Upper lobe of left lung (tissue), 6 donors: ENCODE measurements at regions not wholly inside any gene's neighbourhood (a gene's known extent, or its start where the extent isn't known, plus 50 kb on each side); places are given as distances from the start of the nearest gene placed in this dataset.

Experiments used
- ATAC-seq, 2 donors: fragments of 200-7000 bp; cut with Tn5 transposase; one replicate each; pipeline ENCODE4 v1.9.1; 2022; ENCODE audit warnings: mild to moderate bottlenecking in 2 of 2, moderate library complexity in 2 of 2; ENCODE audit not compliant: low FRiP score in 2 of 2
- DNase-seq, 2 donors: peaks; one replicate each; pipeline ENCODE4 v3.0.0-alpha.2; 2019 to 2020
- H3K27ac ChIP-seq, 4 donors: fragments of 200-600 bp; sonication (generic); one replicate each; pipeline ENCODE4 v1.5.1; 2016 to 2019
- H3K27me3 ChIP-seq, 4 donors: fragments of 200-600 bp; sonication (generic); one replicate each; pipeline ENCODE4 v1.5.1; 2017 to 2019
- H3K36me3 ChIP-seq, 4 donors: fragments of 200-600 bp; sonication (generic); one replicate each; pipeline ENCODE4 v1.5.1; 2016 to 2019
- H3K4me1 ChIP-seq, 4 donors: fragments of 200-600 bp; sonication (generic); one replicate each; pipeline ENCODE4 v1.5.1; 2018 to 2019
- H3K4me3 ChIP-seq, 4 donors: fragments of 200-600 bp; sonication (generic); one replicate each; pipeline ENCODE4 v1.5.1; 2017 to 2019; ENCODE audit warnings: mild to moderate bottlenecking in 2 of 4, moderate library complexity in 1 of 4
- H3K9me3 ChIP-seq, 4 donors: fragments of 200-600 bp; sonication (generic); one replicate each; pipeline ENCODE4 v1.5.1; 2018 to 2019
- CTCF ChIP-seq, 6 experiments: fragments of 450-650 bp in 4 of 6; fragments of 200-600 bp in 2 of 6; sonication (generic) in 2 of 6; IDR thresholded peaks; one replicate each; pipeline ENCODE4 v1.5.1; 2016 to 2019; ENCODE audit warnings: antibody characterized with exemption in 6 of 6
- EP300 ChIP-seq, 4 donors: sonication (generic); formaldehyde crosslinking; IDR thresholded peaks; one replicate each; pipeline ENCODE4 v1.5.1; 2017; ENCODE audit warnings: antibody characterized with exemption in 4 of 4, control low read depth in 2 of 4
- POLR2A ChIP-seq, 4 donors: fragments of 450-650 bp; IDR thresholded peaks; one replicate each; pipeline ENCODE4 v1.5.1; 2016 to 2017; ENCODE audit warnings: antibody characterized with exemption in 4 of 4, mild to moderate bottlenecking in 2 of 4
- POLR2AphosphoS5 ChIP-seq, 2 donors: sonication (generic); formaldehyde crosslinking; IDR thresholded peaks; one replicate each; pipeline ENCODE4 v1.5.1; 2017; ENCODE audit warnings: antibody characterized with exemption in 2 of 2
- WGBS, 2 donors: methylation state at CpG; one replicate each; pipeline ENCODE4 v1.1.5; 2017 to 2018; 5-methylcytosine and 5-hydroxymethylcytosine counted together
- donor health status: DM: no; HTN: no; CAD: no; lungs with moderate emphysema.
- donor health status: DM: no; HTN: yes; CAD: no; lungs with severe emphysema.

GRCh38 chr10:128337860-128338378, 211.7 kb upstream of the MKI67 start:
- no peaks in the 10 kb centered on the region for H3K27me3 ChIP-seq
- H3K4me1 ChIP-seq = no peaks in the 10 kb centered on the region
- H3K4me3 ChIP-seq = no peak overlapping the region
- ATAC-seq = peak in 1 of 2 donors; percentile 57
- no peak overlapping the region for H3K27ac ChIP-seq
- 58 to 65% methylated on average over 6 to 7 of the region's 7 CpGs for WGBS, 2 donors
- TF ChIP-seq POLR2AphosphoS5 (IDR thresholded peaks at IDR 0.05) (no peak), CTCF (IDR thresholded peaks at IDR 0.05) (no peak), POLR2A (IDR thresholded peaks at IDR 0.05) (no peak), EP300 (IDR thresholded peaks at IDR 0.05) (no peak)
- H3K36me3 ChIP-seq = no peaks in the 10 kb centered on the region
- H3K9me3 ChIP-seq = no peaks in the 10 kb centered on the region
- DNase-seq = no peak

- ATAC-seq (no peak), DNase-seq (no peak)
- WGBS, 2 donors = 69 to 79% methylated on average over 3 of the region's 3 CpGs
- H3K36me3 ChIP-seq = no peaks in the 10 kb centered on the region
- no peaks in the 10 kb centered on the region for H3K9me3 ChIP-seq
- no peak overlapping the region for H3K4me3 ChIP-seq
- no peaks in the 10 kb centered on the region for H3K4me1 ChIP-seq
- H3K27ac ChIP-seq = no peak overlapping the region
- no peaks in the 10 kb centered on the region for H3K27me3 ChIP-seq
- TF ChIP-seq EP300 (IDR thresholded peaks at IDR 0.05) (no peak), CTCF (IDR thresholded peaks at IDR 0.05) (no peak), POLR2A (IDR thresholded peaks at IDR 0.05) (no peak), POLR2AphosphoS5 (IDR thresholded peaks at IDR 0.05) (no peak)
Observed at GRCh38 chr10:128338951-128339350, 212.7 kb upstream of the MKI67 start.

GRCh38 chr10:128339753-128340152, 213.5 kb upstream of the MKI67 start:
- H3K9me3 ChIP-seq = no peaks in the 10 kb centered on the region
- no peak for TF ChIP-seq POLR2AphosphoS5 (IDR thresholded peaks at IDR 0.05)
- no peak for TF ChIP-seq POLR2A (IDR thresholded peaks at IDR 0.05)
- TF ChIP-seq EP300 (IDR thresholded peaks at IDR 0.05) = no peak
- TF ChIP-seq CTCF (IDR thresholded peaks at IDR 0.05) = no peak
- no peak overlapping the region for H3K27ac ChIP-seq
- H3K27me3 ChIP-seq = no peaks in the 10 kb centered on the region
- no peak overlapping the region for H3K4me3 ChIP-seq
- DNase-seq (no peak), ATAC-seq (no peak)
- H3K4me1 ChIP-seq = no peaks in the 10 kb centered on the region
- 86 to 90% methylated on average over 4 of the region's 4 CpGs for WGBS, 2 donors
- H3K36me3 ChIP-seq = no peaks in the 10 kb centered on the region

GRCh38 chr10:128345353-128345752, 219.1 kb upstream of the MKI67 start:
- Histone ChIP-seq H3K4me1 (no peaks in the 10 kb centered on the region), H3K36me3 (no peaks in the 10 kb centered on the region), H3K27me3 (no peaks in the 10 kb centered on the region), H3K9me3 (no peaks in the 10 kb centered on the region), H3K27ac (no peak overlapping the region), H3K4me3 (no peak overlapping the region)
- no peak for DNase-seq
- ATAC-seq = no peak
- WGBS, 2 donors = 81 to 84% methylated on average over 4 of the region's 4 CpGs
- TF ChIP-seq EP300 (IDR thresholded peaks at IDR 0.05) (no peak), POLR2AphosphoS5 (IDR thresholded peaks at IDR 0.05) (no peak), POLR2A (IDR thresholded peaks at IDR 0.05) (no peak), CTCF (IDR thresholded peaks at IDR 0.05) (no peak)

- DNase-seq = no peak
- no peaks in the 10 kb centered on the region for H3K4me1 ChIP-seq
- H3K9me3 ChIP-seq = no peaks in the 10 kb centered on the region
- no peaks in the 10 kb centered on the region for H3K27me3 ChIP-seq
- ATAC-seq = no peak
- TF ChIP-seq EP300 (IDR thresholded peaks at IDR 0.05) = no peak
- no peak for TF ChIP-seq POLR2A (IDR thresholded peaks at IDR 0.05)
- no peak for TF ChIP-seq CTCF (IDR thresholded peaks at IDR 0.05)
- no peak for TF ChIP-seq POLR2AphosphoS5 (IDR thresholded peaks at IDR 0.05)
- H3K4me3 ChIP-seq = no peak overlapping the region
- no peaks in the 10 kb centered on the region for H3K36me3 ChIP-seq
- 76 to 90% methylated on average over 3 of the region's 3 CpGs for WGBS, 2 donors
- no peak overlapping the region for H3K27ac ChIP-seq
Observed at GRCh38 chr10:128360783-128361182, 234.6 kb upstream of the MKI67 start.
